VCaP (cell line): ENCODE measurements at regions not wholly inside any gene's neighbourhood (a gene's known extent, or its start where the extent isn't known, plus 50 kb on each side); places are given as distances from the start of the nearest gene placed in this dataset.
"Not testable (repeated sequence)": the region's sequence is repeated elsewhere in the genome, so short reads cannot be mapped to it uniquely, and the experiment has no call there.

Experiments
- H3K27ac ChIP-seq: fragments of 450-650 bp; 2 replicates; pipeline ENCODE4 v1.5.1; 2017
- CTCF ChIP-seq: fragments of 450-650 bp; conservative IDR thresholded peaks from 2 replicates; pipeline ENCODE4 v1.5.1; 2017; ENCODE audit warnings: mild to moderate bottlenecking, moderate library complexity

DNA sequence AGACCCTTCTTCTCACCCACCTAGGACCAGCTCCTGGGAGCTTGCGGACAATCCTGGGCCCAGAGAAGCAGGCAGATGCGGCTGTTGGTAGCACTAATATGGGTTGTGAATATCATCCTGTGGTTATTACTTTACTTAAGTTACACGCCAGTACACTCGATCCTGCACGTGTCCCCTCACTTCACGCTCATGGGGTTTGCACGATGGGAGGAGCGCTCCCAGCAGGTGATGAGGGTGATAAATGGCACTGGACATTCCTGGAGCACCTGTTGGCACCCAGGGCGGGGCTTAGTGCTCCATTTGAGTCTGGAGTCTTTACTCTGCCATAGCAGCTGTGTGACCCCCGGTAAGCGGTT, 335.1 kb downstream of the PREX1 start:
- H3K27ac ChIP-seq, result no peak overlapping the region
- no peak for TF ChIP-seq CTCF

- no peak for TF ChIP-seq CTCF
- H3K27ac ChIP-seq, result no peak overlapping the region
Observed at GRCh38 chr20:48492015-48492714, 335.6 kb downstream of the PREX1 start.

- no peak overlapping the region for H3K27ac ChIP-seq
- TF ChIP-seq CTCF, result no peak
Observed at GRCh38 chr20:48490961-48491831, 336.6 kb downstream of the PREX1 start.

GRCh38 chr20:48490341-48490740, 337.5 kb downstream of the PREX1 start:
- H3K27ac ChIP-seq, result not testable (repeated sequence)

DNA sequence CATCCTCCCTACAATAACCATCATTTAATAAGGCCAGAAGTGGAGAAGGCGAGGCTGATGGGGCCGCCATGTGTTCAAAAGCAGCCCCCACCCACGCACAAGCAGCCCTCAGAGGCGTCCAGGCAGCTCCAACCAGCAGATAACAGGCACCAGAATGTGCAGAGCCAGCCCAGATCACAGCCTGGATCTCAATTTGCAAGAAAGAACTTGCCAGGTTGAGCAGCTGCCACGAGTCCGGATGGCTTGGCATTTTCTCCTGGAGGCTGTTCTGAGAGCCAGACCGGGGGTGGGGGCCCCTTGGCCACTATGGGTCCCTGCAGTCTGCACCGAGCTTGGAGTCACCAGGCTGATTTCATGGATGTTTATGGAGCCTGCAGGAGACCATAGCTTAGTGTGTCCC, 338.1 kb downstream of the PREX1 start:
- no peak overlapping the region for H3K27ac ChIP-seq
- TF ChIP-seq CTCF, result no peak

DNA sequence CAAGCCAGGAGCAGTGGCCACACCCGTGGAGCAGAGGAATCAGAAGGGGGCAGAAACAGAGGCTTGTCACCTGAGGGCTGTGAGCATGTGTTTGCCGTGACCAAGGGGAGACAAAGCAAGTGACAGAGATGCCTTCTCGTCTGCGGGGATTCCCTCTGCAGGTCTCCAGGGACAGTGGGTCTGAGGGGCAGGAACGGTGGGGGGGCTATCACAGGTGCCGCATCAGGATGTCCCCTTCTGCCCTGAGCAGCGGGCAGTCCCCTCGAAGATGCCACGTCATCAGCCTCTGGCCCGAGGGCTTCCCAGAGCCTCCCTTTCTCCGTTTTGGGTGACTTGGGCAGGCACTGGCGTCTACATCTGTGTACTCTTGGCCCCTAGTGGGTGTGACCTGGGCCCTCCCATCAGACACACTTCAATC, 338.7 kb downstream of the PREX1 start:
- H3K27ac ChIP-seq, result no peak overlapping the region
- TF ChIP-seq CTCF, result no peak

DNA sequence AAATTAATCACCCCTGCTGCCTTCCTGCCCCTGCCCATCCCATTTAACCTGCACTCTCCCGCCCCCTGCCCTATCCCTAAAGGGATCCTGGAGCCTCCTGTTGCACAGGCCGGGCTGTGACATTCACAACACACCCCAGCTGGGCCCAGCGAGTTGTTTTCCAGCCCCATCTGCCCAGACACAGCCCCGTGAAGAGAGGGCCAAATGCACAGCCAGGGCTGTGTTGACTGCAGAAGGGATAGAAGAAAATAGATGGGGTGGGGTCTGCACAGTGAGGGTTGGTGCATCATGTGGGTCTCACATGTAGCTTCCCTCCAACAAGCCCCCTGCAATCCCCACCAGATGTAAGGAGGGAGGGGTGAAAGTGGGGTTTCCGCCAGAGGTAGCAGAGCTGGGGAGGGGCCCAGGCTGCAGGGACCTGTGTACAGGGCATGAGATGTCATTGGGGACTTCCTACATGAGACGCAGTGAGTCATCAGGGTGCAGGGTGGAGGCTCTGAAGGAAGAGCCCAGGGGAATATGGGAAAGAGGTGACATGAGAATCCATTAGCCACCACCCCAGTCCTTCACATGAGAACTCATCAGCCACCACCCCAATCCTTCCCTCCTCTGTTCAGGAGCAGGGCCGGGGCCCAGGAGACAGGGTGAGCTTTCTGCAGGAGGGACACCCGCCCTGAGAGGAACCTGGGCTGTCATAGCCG, 339.3 kb downstream of the PREX1 start:
- H3K27ac ChIP-seq, result not testable (repeated sequence)

DNA sequence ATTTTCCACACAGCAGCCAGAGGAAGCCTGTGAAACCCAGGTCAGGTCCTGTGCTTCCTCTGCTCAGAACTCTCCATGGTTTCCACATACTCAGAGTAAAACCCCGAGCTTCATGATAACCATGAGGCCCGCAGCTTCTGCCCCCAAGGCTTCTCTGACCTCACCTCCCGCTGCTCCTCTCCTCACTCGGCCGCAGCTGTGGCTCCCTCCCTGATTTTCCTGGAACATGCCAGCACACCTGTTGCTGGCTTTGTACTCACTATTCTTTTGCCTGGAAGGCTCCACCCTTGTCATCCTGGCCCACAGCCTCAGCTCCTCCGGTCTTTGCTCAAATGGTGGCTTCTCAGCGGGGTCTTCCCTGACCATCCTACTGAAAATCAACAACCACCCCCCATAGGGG, 341.7 kb downstream of the PREX1 start:
- no peak for TF ChIP-seq CTCF
- no peak overlapping the region for H3K27ac ChIP-seq
